OCI-LY7 (cell line): ENCODE measurements at regions not wholly inside any gene's neighbourhood (a gene's known extent, or its start where the extent isn't known, plus 50 kb on each side); places are given as distances from the start of the nearest gene placed in this dataset.

ENCODE experiments used
- EZH2phosphoT487 ChIP-seq: fragments of 200-600 bp; sonication (generic); IDR thresholded peaks from 2 replicates; pipeline ENCODE4 v1.6.1; 2018; ENCODE audit warnings: low read depth, borderline replicate concordance, mild to moderate bottlenecking, mixed run types, antibody characterized with exemption, low read length, moderate library complexity, mixed read lengths
- TF ChIP-seq, protein P1 (sequence below): fragments of 200-600 bp; sonication (generic); conservative IDR thresholded peaks from 2 replicates; pipeline ENCODE4 v1.5.1; 2014; ENCODE audit warnings: mild to moderate bottlenecking, antibody characterized with exemption, low read length, moderate library complexity, mixed read lengths

DNA sequence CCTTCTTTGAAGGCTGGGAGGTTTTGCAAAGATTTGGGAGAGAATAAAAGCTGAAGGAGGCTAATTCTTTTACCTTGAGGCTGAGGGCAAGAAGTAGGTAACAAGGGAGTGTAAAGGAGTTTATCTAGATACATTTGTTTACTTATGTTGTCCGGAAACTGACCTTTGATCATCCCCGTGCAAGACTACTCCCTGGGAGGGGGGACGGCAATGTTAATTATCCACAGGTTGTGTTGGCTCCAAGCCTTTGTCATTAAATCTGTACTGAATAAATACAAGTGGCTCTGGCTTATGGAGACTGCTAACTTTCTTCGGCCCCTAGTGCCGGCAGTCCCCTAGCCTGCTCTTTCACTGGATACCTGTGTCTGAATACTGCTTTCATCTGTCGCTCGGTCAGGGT lies 1250.6 kb upstream of the LRRTM3 start:
- TF ChIP-seq, protein P1, sequence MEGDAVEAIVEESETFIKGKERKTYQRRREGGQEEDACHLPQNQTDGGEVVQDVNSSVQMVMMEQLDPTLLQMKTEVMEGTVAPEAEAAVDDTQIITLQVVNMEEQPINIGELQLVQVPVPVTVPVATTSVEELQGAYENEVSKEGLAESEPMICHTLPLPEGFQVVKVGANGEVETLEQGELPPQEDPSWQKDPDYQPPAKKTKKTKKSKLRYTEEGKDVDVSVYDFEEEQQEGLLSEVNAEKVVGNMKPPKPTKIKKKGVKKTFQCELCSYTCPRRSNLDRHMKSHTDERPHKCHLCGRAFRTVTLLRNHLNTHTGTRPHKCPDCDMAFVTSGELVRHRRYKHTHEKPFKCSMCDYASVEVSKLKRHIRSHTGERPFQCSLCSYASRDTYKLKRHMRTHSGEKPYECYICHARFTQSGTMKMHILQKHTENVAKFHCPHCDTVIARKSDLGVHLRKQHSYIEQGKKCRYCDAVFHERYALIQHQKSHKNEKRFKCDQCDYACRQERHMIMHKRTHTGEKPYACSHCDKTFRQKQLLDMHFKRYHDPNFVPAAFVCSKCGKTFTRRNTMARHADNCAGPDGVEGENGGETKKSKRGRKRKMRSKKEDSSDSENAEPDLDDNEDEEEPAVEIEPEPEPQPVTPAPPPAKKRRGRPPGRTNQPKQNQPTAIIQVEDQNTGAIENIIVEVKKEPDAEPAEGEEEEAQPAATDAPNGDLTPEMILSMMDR: no peak
- TF ChIP-seq EZH2phosphoT487: no peak
